ENCODE measurements at regions not wholly inside any gene's neighbourhood (a gene's known extent, or its start where the extent isn't known, plus 50 kb on each side); places are given as distances from the start of the nearest gene placed in this dataset.
A peak's percentile ranks its signal among the peaks of the same experiment; 100 is the strongest.

GRCh38 chr1:37176269-37176668 lies 142.0 kb upstream of the GRIK3 start:
- ChIA-PET CTCF (interaction anchor here (0.7 to 1.0 kb wide), 2 partner anchors 197 to 347 kb away, joined by 3 to 4 read pairs; no protein-coding TSS in a partner anchor), POLR2A (no interaction called here)
- no peaks in the 10 kb centered on the region for H3K9me3 ChIP-seq (ENCODE audit: control insufficient read depth, insufficient read depth, low read depth, low read length)
- peak; percentile 64 for TF ChIP-seq ZFHX2 (tag by site-specific recombination; conservative IDR thresholded peaks at IDR 0.05)
- TF ChIP-seq EGR2 (tag by site-specific recombination; IDR thresholded peaks at IDR 0.05; ENCODE audit: low read depth), result peak; percentile 94
- TF ChIP-seq ZEB2 (tag by site-specific recombination; IDR thresholded peaks at IDR 0.05), result no peak
- TF ChIP-seq BCL11B (tag by site-specific recombination; IDR thresholded peaks at IDR 0.05; ENCODE audit: low read depth), result no peak
- H3K27ac ChIP-seq (ENCODE audit: extremely low read depth, low read depth, low read length), result no peak overlapping the region
- H3K4me3 ChIP-seq (ENCODE audit: low read depth, low read length), result no peak overlapping the region
- no peaks in the 10 kb centered on the region for H3K36me3 ChIP-seq (ENCODE audit: control insufficient read depth in 2 of 2, insufficient read depth in 1 of 2, low read length in 2 of 2)
- no peaks in the 10 kb centered on the region for H3K4me1 ChIP-seq (ENCODE audit: control insufficient read depth, insufficient read depth, low read length)

DNA sequence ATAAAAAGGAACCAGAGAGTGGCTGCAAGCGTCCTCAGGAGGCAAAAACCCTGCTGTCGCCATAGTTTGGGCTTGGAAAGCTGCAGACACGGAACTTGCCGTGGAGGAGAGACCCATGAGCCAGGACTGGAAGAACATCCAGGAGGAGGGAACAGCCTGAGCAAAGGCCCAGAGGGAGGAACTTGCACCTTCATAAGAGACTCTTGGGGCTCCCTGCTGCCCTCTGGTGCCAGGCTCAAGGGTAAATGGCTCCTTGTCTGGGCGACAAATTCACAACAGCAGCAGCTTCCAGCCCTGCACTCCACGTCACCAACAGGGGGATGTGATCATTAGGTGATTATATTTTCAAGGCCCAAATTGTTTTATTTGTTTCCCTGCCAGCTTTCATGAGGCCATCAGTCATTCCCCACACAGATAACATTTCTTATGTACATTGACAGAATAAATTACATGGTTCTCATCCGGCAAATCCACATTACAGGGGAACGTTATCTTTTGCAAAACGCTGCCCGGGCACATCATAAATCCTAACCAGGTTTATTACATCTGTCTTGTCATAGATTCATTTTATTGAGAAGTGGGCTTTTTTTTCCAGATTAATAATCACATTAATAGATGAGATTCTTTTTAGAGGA lies 143.0 kb upstream of the GRIK3 start:
- no peaks in the 10 kb centered on the region for H3K4me1 ChIP-seq (ENCODE audit: control insufficient read depth, insufficient read depth, low read length)
- H3K4me3 ChIP-seq (ENCODE audit: low read depth, low read length), result no peak overlapping the region
- no peak overlapping the region for H3K27ac ChIP-seq (ENCODE audit: extremely low read depth, low read depth, low read length)
- POLR2A ChIA-PET, result no interaction called here
- no peaks in the 10 kb centered on the region for H3K9me3 ChIP-seq (ENCODE audit: control insufficient read depth, insufficient read depth, low read depth, low read length)
- H3K36me3 ChIP-seq (ENCODE audit: control insufficient read depth in 2 of 2, insufficient read depth in 1 of 2, low read length in 2 of 2), result no peaks in the 10 kb centered on the region
- CTCF ChIA-PET, result interaction anchor here (0.7 to 0.9 kb wide), 4 partner anchors 9 to 472 kb away, joined by 3 to 6 read pairs (median 3); no protein-coding TSS in a partner anchor
- peak; percentile 6; the same call in 1 of the 2 replicates for TF ChIP-seq ZNF654 (tag by site-specific recombination; IDR thresholded peaks at IDR 0.05; ENCODE audit: low read depth)
- TF ChIP-seq SP7 (tag by site-specific recombination; IDR thresholded peaks at IDR 0.05), result peak; percentile 69
- TF ChIP-seq, protein P1, sequence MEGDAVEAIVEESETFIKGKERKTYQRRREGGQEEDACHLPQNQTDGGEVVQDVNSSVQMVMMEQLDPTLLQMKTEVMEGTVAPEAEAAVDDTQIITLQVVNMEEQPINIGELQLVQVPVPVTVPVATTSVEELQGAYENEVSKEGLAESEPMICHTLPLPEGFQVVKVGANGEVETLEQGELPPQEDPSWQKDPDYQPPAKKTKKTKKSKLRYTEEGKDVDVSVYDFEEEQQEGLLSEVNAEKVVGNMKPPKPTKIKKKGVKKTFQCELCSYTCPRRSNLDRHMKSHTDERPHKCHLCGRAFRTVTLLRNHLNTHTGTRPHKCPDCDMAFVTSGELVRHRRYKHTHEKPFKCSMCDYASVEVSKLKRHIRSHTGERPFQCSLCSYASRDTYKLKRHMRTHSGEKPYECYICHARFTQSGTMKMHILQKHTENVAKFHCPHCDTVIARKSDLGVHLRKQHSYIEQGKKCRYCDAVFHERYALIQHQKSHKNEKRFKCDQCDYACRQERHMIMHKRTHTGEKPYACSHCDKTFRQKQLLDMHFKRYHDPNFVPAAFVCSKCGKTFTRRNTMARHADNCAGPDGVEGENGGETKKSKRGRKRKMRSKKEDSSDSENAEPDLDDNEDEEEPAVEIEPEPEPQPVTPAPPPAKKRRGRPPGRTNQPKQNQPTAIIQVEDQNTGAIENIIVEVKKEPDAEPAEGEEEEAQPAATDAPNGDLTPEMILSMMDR (tag by site-specific recombination; IDR thresholded peaks at IDR 0.05), result peak; percentile 35
- TF ChIP-seq, protein P2, sequence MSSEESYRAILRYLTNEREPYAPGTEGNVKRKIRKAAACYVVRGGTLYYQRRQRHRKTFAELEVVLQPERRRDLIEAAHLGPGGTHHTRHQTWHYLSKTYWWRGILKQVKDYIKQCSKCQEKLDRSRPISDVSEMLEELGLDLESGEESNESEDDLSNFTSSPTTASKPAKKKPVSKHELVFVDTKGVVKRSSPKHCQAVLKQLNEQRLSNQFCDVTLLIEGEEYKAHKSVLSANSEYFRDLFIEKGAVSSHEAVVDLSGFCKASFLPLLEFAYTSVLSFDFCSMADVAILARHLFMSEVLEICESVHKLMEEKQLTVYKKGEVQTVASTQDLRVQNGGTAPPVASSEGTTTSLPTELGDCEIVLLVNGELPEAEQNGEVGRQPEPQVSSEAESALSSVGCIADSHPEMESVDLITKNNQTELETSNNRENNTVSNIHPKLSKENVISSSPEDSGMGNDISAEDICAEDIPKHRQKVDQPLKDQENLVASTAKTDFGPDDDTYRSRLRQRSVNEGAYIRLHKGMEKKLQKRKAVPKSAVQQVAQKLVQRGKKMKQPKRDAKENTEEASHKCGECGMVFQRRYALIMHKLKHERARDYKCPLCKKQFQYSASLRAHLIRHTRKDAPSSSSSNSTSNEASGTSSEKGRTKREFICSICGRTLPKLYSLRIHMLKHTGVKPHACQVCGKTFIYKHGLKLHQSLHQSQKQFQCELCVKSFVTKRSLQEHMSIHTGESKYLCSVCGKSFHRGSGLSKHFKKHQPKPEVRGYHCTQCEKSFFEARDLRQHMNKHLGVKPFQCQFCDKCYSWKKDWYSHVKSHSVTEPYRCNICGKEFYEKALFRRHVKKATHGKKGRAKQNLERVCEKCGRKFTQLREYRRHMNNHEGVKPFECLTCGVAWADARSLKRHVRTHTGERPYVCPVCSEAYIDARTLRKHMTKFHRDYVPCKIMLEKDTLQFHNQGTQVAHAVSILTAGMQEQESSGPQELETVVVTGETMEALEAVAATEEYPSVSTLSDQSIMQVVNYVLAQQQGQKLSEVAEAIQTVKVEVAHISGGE (tag by site-specific recombination; conservative IDR thresholded peaks at IDR 0.05; ENCODE audit: low read depth), result no peak
- TF ChIP-seq, protein P3, sequence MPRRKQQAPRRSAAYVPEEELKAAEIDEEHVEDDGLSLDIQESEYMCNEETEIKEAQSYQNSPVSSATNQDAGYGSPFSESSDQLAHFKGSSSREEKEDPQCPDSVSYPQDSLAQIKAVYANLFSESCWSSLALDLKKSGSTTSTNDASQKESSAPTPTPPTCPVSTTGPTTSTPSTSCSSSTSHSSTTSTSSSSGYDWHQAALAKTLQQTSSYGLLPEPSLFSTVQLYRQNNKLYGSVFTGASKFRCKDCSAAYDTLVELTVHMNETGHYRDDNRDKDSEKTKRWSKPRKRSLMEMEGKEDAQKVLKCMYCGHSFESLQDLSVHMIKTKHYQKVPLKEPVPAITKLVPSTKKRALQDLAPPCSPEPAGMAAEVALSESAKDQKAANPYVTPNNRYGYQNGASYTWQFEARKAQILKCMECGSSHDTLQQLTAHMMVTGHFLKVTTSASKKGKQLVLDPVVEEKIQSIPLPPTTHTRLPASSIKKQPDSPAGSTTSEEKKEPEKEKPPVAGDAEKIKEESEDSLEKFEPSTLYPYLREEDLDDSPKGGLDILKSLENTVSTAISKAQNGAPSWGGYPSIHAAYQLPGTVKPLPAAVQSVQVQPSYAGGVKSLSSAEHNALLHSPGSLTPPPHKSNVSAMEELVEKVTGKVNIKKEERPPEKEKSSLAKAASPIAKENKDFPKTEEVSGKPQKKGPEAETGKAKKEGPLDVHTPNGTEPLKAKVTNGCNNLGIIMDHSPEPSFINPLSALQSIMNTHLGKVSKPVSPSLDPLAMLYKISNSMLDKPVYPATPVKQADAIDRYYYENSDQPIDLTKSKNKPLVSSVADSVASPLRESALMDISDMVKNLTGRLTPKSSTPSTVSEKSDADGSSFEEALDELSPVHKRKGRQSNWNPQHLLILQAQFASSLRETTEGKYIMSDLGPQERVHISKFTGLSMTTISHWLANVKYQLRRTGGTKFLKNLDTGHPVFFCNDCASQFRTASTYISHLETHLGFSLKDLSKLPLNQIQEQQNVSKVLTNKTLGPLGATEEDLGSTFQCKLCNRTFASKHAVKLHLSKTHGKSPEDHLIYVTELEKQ (tag by site-specific recombination; IDR thresholded peaks at IDR 0.05; ENCODE audit: borderline replicate concordance), result no peak
- no peak for TF ChIP-seq ZBTB7A (tag by site-specific recombination; IDR thresholded peaks at IDR 0.05; ENCODE audit: low read depth)
- peak; percentile 56; the same call in 1 of the 2 replicates for TF ChIP-seq ZBTB6 (tag by site-specific recombination; IDR thresholded peaks at IDR 0.05)
- TF ChIP-seq ZBTB21 (tag by site-specific recombination; IDR thresholded peaks at IDR 0.05), result no peak
- TF ChIP-seq ZNF184 (tag by site-specific recombination; IDR thresholded peaks at IDR 0.05), result no peak
- TF ChIP-seq ZNF341 (tag by site-specific recombination; IDR thresholded peaks at IDR 0.05; ENCODE audit: low read depth), result peak; percentile 74

Measured in HEK293 (cell line).